Upper lobe of right lung (tissue), 1 donor: ENCODE measurements at regions not wholly inside any gene's neighbourhood (a gene's known extent, or its start where the extent isn't known, plus 50 kb on each side); places are given as distances from the start of the nearest gene placed in this dataset.

Experiments used
- ATAC-seq: fragments of 200-7000 bp; cut with Tn5 transposase; one replicate; pipeline ENCODE4 v1.9.1; 2020; ENCODE audit warnings: mild to moderate bottlenecking, moderate library complexity
- DNase-seq: peaks from one replicate; pipeline ENCODE4 v3.0.0-alpha.2; 2020
- H3K27ac ChIP-seq: fragments of 200-600 bp; one replicate; pipeline ENCODE4 v1.8.0; 2022
- H3K27me3 ChIP-seq: fragments of 200-600 bp; one replicate; pipeline ENCODE4 v1.8.0; 2022; ENCODE audit warnings: mild to moderate bottlenecking
- H3K36me3 ChIP-seq: fragments of 200-600 bp; one replicate; pipeline ENCODE4 v1.8.0; 2022
- H3K4me1 ChIP-seq: fragments of 200-600 bp; one replicate; pipeline ENCODE4 v1.8.0; 2022
- H3K4me3 ChIP-seq: fragments of 200-600 bp; one replicate; pipeline ENCODE4 v1.8.0; 2022; ENCODE audit warnings: mild to moderate bottlenecking
- H3K9me3 ChIP-seq: fragments of 200-600 bp; one replicate; pipeline ENCODE4 v1.8.0; 2022
- intact Hi-C: fragments of 100-400 bp; cut with DNase I; formaldehyde crosslinking; loops from one replicate; pipeline ENCODE4 v1.11.0; 2022
- TF ChIP-seq, protein P1 (sequence below): fragments of 200-600 bp; IDR thresholded peaks from one replicate; pipeline ENCODE4 v1.8.0; 2022; ENCODE audit warnings: antibody characterized with exemption
- donor health status: DM: no; HTN: yes; CAD: no; lungs with severe emphysema.

GRCh38 chr6:144345451-144345850, 60.3 kb downstream of the UTRN start:
- H3K36me3 ChIP-seq = no peaks in the 10 kb centered on the region
- peak overlapping the region; percentile 25 for H3K4me3 ChIP-seq
- no peaks in the 10 kb centered on the region for H3K27me3 ChIP-seq
- peaks cover 70% of the 10 kb centered on the region for H3K4me1 ChIP-seq
- no peak overlapping the region for H3K27ac ChIP-seq
- TF ChIP-seq, protein P1, sequence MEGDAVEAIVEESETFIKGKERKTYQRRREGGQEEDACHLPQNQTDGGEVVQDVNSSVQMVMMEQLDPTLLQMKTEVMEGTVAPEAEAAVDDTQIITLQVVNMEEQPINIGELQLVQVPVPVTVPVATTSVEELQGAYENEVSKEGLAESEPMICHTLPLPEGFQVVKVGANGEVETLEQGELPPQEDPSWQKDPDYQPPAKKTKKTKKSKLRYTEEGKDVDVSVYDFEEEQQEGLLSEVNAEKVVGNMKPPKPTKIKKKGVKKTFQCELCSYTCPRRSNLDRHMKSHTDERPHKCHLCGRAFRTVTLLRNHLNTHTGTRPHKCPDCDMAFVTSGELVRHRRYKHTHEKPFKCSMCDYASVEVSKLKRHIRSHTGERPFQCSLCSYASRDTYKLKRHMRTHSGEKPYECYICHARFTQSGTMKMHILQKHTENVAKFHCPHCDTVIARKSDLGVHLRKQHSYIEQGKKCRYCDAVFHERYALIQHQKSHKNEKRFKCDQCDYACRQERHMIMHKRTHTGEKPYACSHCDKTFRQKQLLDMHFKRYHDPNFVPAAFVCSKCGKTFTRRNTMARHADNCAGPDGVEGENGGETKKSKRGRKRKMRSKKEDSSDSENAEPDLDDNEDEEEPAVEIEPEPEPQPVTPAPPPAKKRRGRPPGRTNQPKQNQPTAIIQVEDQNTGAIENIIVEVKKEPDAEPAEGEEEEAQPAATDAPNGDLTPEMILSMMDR = no peak
- intact Hi-C loops = no loop called here
- no peaks in the 10 kb centered on the region for H3K9me3 ChIP-seq
- DNase-seq (no peak), ATAC-seq (no peak)

DNA sequence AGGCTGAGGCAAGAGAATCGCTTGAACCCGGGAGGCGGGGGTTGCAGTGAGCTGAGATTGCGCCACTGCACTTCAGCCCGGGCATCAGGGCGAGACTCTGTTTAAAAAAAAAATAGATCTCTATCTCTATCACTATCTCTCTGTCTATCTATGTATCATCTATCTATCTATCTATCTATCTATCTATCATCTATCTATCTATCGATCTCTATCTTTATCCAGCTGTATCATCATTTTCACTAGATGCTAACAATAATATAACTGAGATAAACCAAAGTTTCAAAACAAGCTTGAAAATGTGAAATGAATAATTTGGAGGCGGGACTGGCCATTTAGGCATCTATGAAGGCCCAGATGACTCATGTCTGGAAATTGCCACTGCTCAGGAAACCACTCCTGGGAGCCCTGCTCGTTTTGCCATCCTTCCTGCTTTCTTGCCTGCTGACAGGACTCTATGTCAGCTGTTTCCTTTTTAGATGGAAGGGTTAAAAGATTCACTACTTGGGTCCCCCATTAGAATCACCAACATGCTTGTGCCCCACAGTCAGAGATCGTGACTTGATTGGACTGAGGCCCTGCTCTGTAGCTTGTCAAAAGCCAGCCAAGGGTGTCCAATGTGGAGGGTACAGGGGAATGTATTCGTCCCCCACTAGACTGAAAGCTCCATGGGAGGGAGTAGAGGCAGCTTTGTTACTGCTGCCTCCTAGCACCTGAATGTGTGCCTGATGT, 61.7 kb downstream of the UTRN start:
- no peak overlapping the region for H3K4me3 ChIP-seq
- H3K9me3 ChIP-seq = no peaks in the 10 kb centered on the region
- peaks cover 70% of the 10 kb centered on the region for H3K4me1 ChIP-seq
- peak overlapping the region; percentile 8 for H3K27ac ChIP-seq
- no peaks in the 10 kb centered on the region for H3K36me3 ChIP-seq
- TF ChIP-seq, protein P1 = no peak
- no peaks in the 10 kb centered on the region for H3K27me3 ChIP-seq
- no peak for DNase-seq
- peak; percentile 51 for ATAC-seq
- intact Hi-C loops = no loop called here

- Histone ChIP-seq H3K27ac (no peak overlapping the region), H3K27me3 (no peaks in the 10 kb centered on the region), H3K4me3 (no peak overlapping the region), H3K36me3 (no peaks in the 10 kb centered on the region), H3K9me3 (no peaks in the 10 kb centered on the region), H3K4me1 (peaks cover 72% of the 10 kb centered on the region)
- no peak for DNase-seq
- intact Hi-C loops = no loop called here
- TF ChIP-seq, protein P1 = no peak
- ATAC-seq = no peak
Measured at GRCh38 chr6:144347448-144347759, 62.3 kb downstream of the UTRN start.

GRCh38 chr6:144347933-144348332, 62.8 kb downstream of the UTRN start:
- Histone ChIP-seq H3K36me3 (no peaks in the 10 kb centered on the region), H3K4me1 (peaks cover 72% of the 10 kb centered on the region), H3K27me3 (no peaks in the 10 kb centered on the region), H3K27ac (no peak overlapping the region), H3K4me3 (no peak overlapping the region), H3K9me3 (no peaks in the 10 kb centered on the region)
- intact Hi-C loops = no loop called here
- DNase-seq (no peak), ATAC-seq (no peak)
- TF ChIP-seq, protein P1 = no peak

DNA sequence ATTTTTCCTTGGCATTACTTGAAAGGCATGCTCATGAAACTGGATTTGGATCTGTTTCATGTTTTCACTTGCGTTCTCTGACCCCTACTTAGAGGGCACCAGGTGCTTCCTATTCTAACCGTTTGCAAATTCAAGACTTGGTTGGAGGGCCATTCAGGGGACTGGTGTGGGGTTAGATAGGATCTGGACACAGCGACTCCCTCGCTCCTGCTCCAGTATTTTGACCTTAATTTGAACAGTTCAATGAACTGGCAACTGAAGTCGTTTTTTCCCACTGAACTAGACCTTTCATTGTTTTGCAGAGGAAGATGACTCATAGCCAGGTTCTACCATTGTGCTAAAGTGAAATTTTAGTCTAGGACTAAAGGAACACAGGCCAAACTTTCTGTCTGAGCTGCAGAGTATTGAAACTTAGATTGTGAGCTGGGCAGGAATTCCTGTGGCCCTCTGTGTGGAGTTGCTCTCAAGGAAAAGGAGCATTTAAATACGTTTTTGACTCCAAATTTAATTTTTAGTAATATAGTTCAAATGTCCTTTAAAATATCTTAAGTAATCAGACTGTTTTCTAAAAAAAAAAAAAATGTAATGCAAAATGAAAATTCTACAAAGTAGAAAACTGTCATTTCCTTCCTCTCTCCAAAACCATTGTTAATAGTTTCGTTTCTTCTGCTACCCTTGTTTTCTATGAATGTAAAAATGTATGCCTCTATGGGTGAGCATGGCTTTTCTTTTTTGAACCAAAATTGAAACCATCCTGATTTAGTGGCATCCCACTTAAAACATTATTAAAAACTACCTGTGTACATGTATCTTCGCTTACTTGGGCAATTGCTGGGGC, 64.8 kb downstream of the UTRN start:
- no peak for DNase-seq
- H3K4me3 ChIP-seq = peak overlapping the region; percentile 12

More for the DNA sequence above, 64.8 kb downstream of the UTRN start:
- intact Hi-C loops = no loop called here
- ATAC-seq = peak; percentile 44
- Histone ChIP-seq H3K27ac (peak overlapping the region; percentile 56), H3K36me3 (no peaks in the 10 kb centered on the region), H3K9me3 (no peaks in the 10 kb centered on the region), H3K27me3 (no peaks in the 10 kb centered on the region), H3K4me1 (peaks cover 81% of the 10 kb centered on the region)
- TF ChIP-seq, protein P1 = no peak
